ENCODE measurements at regions not wholly inside any gene's neighbourhood (a gene's known extent, or its start where the extent isn't known, plus 50 kb on each side); places are given as distances from the start of the nearest gene placed in this dataset.

DNA sequence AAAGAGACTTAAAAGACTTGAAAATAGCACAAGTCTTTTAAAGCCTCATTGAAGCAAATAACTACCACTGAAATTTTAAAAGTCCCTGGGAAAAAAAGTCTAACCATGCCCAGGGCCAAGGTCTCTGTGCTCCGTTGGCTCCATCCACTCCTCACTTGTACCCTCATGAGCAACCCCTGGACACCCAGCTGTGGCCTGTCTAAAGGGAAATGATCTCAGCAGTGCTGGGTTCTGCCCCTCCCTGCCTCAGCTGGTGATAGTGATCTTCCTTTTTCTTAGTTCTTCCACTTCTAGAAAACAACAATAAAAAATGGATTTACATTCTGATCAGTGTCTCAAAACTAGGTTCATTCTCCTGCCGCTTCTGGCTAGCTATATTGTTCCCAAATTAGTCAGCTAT lies 423.5 kb upstream of the ADAMTS5 start:
- Histone ChIP-seq H3K4me2 (no peak overlapping the region), H2AFZ (peak overlapping the region; percentile 30; the same call in 1 of the 2 replicates), H3K36me3 (ENCODE audit: insufficient read depth) (no peaks in the 10 kb centered on the region), H3K27me3 (ENCODE audit: insufficient read depth) (no peaks in the 10 kb centered on the region), H3F3A (replicated peaks; ENCODE audit: low read depth) (no peaks in the 10 kb centered on the region), H3K9me2 (ENCODE audit: insufficient read depth) (no peaks in the 10 kb centered on the region), H3K79me2 (replicated peaks; ENCODE audit: insufficient read depth) (no peaks in the 10 kb centered on the region), H3K27ac (ENCODE audit: low read depth) (no peak overlapping the region), H3K4me1 (ENCODE audit: insufficient read depth) (peaks cover 5% of the 10 kb centered on the region; the same call in 1 of the 2 replicates), H3K4me3 (no peak overlapping the region), H4K20me1 (replicated peaks; ENCODE audit: insufficient read depth) (no peaks in the 10 kb centered on the region)
- peaks cover 2% of the 10 kb centered on the region; the same call in 2 of the 3 replicates for H3K4me1 Mint-ChIP-seq
- H3K9me3 Mint-ChIP-seq = peaks cover 6% of the 10 kb centered on the region
- H3K27me3 Mint-ChIP-seq (ENCODE audit: insufficient read depth, low read depth, poor library complexity) = no peaks in the 10 kb centered on the region
- ATAC-seq (no peak), DNase-seq (ENCODE audit: low spot score) (no peak)
- no peak overlapping the region for H3K4me3 Mint-ChIP-seq
- no peak for TF ChIP-seq JUNB (IDR thresholded peaks at IDR 0.05; ENCODE audit: unreplicated experiment)
- TF ChIP-seq STAT1 (IDR thresholded peaks at IDR 0.05; ENCODE audit: unreplicated experiment) = no peak
- TF ChIP-seq, protein P1, sequence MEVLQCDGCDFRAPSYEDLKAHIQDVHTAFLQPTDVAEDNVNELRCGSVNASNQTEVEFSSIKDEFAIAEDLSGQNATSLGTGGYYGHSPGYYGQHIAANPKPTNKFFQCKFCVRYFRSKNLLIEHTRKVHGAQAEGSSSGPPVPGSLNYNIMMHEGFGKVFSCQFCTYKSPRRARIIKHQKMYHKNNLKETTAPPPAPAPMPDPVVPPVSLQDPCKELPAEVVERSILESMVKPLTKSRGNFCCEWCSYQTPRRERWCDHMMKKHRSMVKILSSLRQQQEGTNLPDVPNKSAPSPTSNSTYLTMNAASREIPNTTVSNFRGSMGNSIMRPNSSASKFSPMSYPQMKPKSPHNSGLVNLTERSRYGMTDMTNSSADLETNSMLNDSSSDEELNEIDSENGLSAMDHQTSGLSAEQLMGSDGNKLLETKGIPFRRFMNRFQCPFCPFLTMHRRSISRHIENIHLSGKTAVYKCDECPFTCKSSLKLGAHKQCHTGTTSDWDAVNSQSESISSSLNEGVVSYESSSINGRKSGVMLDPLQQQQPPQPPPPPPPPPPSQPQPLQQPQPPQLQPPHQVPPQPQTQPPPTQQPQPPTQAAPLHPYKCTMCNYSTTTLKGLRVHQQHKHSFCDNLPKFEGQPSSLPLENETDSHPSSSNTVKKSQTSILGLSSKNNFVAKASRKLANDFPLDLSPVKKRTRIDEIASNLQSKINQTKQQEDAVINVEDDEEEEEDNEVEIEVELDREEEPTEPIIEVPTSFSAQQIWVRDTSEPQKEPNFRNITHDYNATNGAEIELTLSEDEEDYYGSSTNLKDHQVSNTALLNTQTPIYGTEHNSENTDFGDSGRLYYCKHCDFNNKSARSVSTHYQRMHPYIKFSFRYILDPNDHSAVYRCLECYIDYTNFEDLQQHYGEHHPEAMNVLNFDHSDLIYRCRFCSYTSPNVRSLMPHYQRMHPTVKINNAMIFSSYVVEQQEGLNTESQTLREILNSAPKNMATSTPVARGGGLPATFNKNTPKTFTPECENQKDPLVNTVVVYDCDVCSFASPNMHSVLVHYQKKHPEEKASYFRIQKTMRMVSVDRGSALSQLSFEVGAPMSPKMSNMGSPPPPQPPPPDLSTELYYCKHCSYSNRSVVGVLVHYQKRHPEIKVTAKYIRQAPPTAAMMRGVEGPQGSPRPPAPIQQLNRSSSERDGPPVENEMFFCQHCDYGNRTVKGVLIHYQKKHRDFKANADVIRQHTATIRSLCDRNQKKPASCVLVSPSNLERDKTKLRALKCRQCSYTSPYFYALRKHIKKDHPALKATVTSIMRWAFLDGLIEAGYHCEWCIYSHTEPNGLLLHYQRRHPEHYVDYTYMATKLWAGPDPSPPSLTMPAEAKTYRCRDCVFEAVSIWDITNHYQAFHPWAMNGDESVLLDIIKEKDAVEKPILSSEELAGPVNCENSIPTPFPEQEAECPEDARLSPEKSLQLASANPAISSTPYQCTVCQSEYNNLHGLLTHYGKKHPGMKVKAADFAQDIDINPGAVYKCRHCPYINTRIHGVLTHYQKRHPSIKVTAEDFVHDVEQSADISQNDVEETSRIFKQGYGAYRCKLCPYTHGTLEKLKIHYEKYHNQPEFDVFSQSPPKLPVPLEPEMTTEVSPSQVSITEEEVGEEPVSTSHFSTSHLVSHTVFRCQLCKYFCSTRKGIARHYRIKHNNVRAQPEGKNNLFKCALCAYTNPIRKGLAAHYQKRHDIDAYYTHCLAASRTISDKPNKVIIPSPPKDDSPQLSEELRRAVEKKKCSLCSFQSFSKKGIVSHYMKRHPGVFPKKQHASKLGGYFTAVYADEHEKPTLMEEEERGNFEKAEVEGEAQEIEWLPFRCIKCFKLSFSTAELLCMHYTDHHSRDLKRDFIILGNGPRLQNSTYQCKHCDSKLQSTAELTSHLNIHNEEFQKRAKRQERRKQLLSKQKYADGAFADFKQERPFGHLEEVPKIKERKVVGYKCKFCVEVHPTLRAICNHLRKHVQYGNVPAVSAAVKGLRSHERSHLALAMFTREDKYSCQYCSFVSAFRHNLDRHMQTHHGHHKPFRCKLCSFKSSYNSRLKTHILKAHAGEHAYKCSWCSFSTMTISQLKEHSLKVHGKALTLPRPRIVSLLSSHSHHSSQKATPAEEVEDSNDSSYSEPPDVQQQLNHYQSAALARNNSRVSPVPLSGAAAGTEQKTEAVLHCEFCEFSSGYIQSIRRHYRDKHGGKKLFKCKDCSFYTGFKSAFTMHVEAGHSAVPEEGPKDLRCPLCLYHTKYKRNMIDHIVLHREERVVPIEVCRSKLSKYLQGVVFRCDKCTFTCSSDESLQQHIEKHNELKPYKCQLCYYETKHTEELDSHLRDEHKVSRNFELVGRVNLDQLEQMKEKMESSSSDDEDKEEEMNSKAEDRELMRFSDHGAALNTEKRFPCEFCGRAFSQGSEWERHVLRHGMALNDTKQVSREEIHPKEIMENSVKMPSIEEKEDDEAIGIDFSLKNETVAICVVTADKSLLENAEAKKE (CRISPR knock-in tag; IDR thresholded peaks at IDR 0.05) = no peak
- TF ChIP-seq NANOG (IDR thresholded peaks at IDR 0.05; ENCODE audit: borderline replicate concordance) = no peak
- no peak for TF ChIP-seq EZH2 (IDR thresholded peaks at IDR 0.05; ENCODE audit: low read depth, unreplicated experiment)
- TF ChIP-seq, protein P2, sequence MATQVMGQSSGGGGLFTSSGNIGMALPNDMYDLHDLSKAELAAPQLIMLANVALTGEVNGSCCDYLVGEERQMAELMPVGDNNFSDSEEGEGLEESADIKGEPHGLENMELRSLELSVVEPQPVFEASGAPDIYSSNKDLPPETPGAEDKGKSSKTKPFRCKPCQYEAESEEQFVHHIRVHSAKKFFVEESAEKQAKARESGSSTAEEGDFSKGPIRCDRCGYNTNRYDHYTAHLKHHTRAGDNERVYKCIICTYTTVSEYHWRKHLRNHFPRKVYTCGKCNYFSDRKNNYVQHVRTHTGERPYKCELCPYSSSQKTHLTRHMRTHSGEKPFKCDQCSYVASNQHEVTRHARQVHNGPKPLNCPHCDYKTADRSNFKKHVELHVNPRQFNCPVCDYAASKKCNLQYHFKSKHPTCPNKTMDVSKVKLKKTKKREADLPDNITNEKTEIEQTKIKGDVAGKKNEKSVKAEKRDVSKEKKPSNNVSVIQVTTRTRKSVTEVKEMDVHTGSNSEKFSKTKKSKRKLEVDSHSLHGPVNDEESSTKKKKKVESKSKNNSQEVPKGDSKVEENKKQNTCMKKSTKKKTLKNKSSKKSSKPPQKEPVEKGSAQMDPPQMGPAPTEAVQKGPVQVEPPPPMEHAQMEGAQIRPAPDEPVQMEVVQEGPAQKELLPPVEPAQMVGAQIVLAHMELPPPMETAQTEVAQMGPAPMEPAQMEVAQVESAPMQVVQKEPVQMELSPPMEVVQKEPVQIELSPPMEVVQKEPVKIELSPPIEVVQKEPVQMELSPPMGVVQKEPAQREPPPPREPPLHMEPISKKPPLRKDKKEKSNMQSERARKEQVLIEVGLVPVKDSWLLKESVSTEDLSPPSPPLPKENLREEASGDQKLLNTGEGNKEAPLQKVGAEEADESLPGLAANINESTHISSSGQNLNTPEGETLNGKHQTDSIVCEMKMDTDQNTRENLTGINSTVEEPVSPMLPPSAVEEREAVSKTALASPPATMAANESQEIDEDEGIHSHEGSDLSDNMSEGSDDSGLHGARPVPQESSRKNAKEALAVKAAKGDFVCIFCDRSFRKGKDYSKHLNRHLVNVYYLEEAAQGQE (IDR thresholded peaks at IDR 0.05; ENCODE audit: unreplicated experiment) = no peak
- TF ChIP-seq ZNF331 (CRISPR knock-in tag; IDR thresholded peaks at IDR 0.05; ENCODE audit: low read depth) = no peak
- TF ChIP-seq, protein P3, sequence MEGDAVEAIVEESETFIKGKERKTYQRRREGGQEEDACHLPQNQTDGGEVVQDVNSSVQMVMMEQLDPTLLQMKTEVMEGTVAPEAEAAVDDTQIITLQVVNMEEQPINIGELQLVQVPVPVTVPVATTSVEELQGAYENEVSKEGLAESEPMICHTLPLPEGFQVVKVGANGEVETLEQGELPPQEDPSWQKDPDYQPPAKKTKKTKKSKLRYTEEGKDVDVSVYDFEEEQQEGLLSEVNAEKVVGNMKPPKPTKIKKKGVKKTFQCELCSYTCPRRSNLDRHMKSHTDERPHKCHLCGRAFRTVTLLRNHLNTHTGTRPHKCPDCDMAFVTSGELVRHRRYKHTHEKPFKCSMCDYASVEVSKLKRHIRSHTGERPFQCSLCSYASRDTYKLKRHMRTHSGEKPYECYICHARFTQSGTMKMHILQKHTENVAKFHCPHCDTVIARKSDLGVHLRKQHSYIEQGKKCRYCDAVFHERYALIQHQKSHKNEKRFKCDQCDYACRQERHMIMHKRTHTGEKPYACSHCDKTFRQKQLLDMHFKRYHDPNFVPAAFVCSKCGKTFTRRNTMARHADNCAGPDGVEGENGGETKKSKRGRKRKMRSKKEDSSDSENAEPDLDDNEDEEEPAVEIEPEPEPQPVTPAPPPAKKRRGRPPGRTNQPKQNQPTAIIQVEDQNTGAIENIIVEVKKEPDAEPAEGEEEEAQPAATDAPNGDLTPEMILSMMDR (conservative IDR thresholded peaks at IDR 0.05; ENCODE audit: low read depth in 2 of 2) = no peak
- TF ChIP-seq EZH2phosphoT487 (IDR thresholded peaks at IDR 0.05; ENCODE audit: unreplicated experiment) = no peak
- TF ChIP-seq, protein P4, sequence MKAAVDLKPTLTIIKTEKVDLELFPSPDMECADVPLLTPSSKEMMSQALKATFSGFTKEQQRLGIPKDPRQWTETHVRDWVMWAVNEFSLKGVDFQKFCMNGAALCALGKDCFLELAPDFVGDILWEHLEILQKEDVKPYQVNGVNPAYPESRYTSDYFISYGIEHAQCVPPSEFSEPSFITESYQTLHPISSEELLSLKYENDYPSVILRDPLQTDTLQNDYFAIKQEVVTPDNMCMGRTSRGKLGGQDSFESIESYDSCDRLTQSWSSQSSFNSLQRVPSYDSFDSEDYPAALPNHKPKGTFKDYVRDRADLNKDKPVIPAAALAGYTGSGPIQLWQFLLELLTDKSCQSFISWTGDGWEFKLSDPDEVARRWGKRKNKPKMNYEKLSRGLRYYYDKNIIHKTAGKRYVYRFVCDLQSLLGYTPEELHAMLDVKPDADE (IDR thresholded peaks at IDR 0.05) = no peak
- peaks cover 5% of the 10 kb centered on the region; the same call in 2 of the 3 replicates for H3K36me3 Mint-ChIP-seq (ENCODE audit: low read depth)
- no peak overlapping the region for H3K27ac Mint-ChIP-seq

Measured in GM23338 (cell line).